ENCODE measurements at regions not wholly inside any gene's neighbourhood (a gene's known extent, or its start where the extent isn't known, plus 50 kb on each side); places are given as distances from the start of the nearest gene placed in this dataset.

DNA sequence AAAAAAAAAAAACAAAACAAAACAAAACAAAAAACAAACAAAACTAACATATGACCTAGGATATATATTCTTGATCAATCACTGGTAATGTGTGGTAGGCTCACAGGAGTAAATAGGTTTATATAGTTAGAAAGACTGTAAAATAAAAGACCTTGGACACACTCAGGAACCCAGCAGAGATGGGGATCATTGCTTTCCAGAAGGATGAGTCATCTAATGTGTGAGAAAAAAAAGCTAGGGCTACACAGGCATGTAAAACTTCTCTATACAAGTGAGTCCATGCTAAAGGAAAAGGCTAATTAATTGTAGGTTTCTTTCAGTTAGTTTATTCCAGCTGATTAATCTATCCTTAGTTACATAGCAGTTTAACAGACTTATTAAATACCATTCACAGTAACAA lies 710.3 kb upstream of the ARPP21 start:
- Mint-ChIP-seq H3K4me3 (ENCODE audit: unreplicated experiment) (no peak overlapping the region), H3K27ac (ENCODE audit: unreplicated experiment) (no peak overlapping the region), H3K9me3 (ENCODE audit: low read depth) (peaks cover 11% of the 10 kb centered on the region), H3K36me3 (ENCODE audit: low read depth) (no peaks in the 10 kb centered on the region), H3K4me1 (ENCODE audit: low read depth) (no peaks in the 10 kb centered on the region), H3K27me3 (ENCODE audit: low read depth) (no peaks in the 10 kb centered on the region)
- no peak for TF ChIP-seq CTCF (IDR thresholded peaks at IDR 0.05)
- no peak for DNase-seq (ENCODE audit: low spot score)

DNA sequence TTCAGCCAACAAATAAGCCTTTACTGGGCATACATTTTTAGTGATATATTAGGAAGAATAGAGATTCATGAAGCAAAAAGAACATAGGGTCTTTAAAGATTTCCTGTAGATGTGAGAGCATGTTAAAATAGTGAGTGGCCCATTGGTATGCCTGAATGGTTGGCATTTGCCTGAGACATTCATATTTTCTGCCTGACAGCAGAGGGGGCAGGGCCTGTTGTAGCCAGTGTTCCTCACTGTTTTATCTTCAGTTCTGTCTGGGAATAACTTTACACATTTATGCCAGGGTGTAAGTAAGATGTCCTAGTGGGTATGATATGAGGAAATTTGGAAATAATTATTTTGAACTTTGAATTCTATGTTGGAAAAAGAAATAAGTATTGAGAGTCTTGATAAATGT lies 704.7 kb upstream of the ARPP21 start:
- H3K27me3 Mint-ChIP-seq (ENCODE audit: low read depth): no peaks in the 10 kb centered on the region
- TF ChIP-seq CTCF (IDR thresholded peaks at IDR 0.05): no peak
- H3K4me3 Mint-ChIP-seq (ENCODE audit: unreplicated experiment): no peak overlapping the region
- peaks cover 5% of the 10 kb centered on the region for H3K4me1 Mint-ChIP-seq (ENCODE audit: low read depth)
- peaks cover 14% of the 10 kb centered on the region for H3K9me3 Mint-ChIP-seq (ENCODE audit: low read depth)
- H3K36me3 Mint-ChIP-seq (ENCODE audit: low read depth): no peaks in the 10 kb centered on the region
- DNase-seq (ENCODE audit: low spot score): no peak
- no peak overlapping the region for H3K27ac Mint-ChIP-seq (ENCODE audit: unreplicated experiment)

GRCh38 chr3:34938784-34939183 lies 700.5 kb upstream of the ARPP21 start:
- TF ChIP-seq CTCF (IDR thresholded peaks at IDR 0.05): no peak
- Mint-ChIP-seq H3K36me3 (ENCODE audit: low read depth) (no peaks in the 10 kb centered on the region), H3K27me3 (ENCODE audit: low read depth) (no peaks in the 10 kb centered on the region), H3K4me1 (ENCODE audit: low read depth) (peaks cover 5% of the 10 kb centered on the region), H3K9me3 (ENCODE audit: low read depth) (peaks cover 3% of the 10 kb centered on the region), H3K4me3 (ENCODE audit: unreplicated experiment) (no peak overlapping the region), H3K27ac (ENCODE audit: unreplicated experiment) (no peak overlapping the region)
- DNase-seq (ENCODE audit: low spot score): no peak

DNA sequence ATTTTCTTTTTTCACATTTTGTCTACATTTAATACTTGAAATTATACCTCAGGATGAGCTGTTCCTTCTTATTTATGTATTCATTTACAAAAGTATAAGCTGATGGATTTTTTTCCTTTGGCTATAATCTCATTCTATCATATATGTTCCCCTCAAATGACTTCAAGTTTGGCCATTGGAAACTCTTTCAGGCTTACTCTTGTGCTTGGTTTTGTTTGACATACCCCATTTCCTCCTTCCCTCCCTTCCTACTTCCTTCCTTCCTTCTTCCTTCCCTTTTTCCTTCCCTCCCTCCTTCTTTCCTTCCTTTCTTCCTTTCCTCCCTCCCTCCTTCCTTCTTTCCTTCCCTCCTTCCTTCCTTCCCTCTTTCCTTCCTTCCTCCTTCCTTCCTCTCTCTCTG lies 697.1 kb upstream of the ARPP21 start:
- DNase-seq (ENCODE audit: low spot score): no peak
- peaks cover 5% of the 10 kb centered on the region for H3K4me1 Mint-ChIP-seq (ENCODE audit: low read depth)
- no peak for TF ChIP-seq CTCF (IDR thresholded peaks at IDR 0.05)
- no peak overlapping the region for H3K4me3 Mint-ChIP-seq (ENCODE audit: unreplicated experiment)
- H3K9me3 Mint-ChIP-seq (ENCODE audit: low read depth): peaks cover 3% of the 10 kb centered on the region
- H3K27ac Mint-ChIP-seq (ENCODE audit: unreplicated experiment): no peak overlapping the region
- H3K27me3 Mint-ChIP-seq (ENCODE audit: low read depth): no peaks in the 10 kb centered on the region
- no peaks in the 10 kb centered on the region for H3K36me3 Mint-ChIP-seq (ENCODE audit: low read depth)

GRCh38 chr3:34947834-34948233 lies 691.5 kb upstream of the ARPP21 start:
- Mint-ChIP-seq H3K4me3 (ENCODE audit: unreplicated experiment) (no peak overlapping the region), H3K36me3 (ENCODE audit: low read depth) (peaks cover 5% of the 10 kb centered on the region), H3K4me1 (ENCODE audit: low read depth) (peaks cover 17% of the 10 kb centered on the region), H3K9me3 (ENCODE audit: low read depth) (peaks cover 17% of the 10 kb centered on the region), H3K27ac (ENCODE audit: unreplicated experiment) (no peak overlapping the region), H3K27me3 (ENCODE audit: low read depth) (no peaks in the 10 kb centered on the region)
- no peak for DNase-seq (ENCODE audit: low spot score)
- no peak for TF ChIP-seq CTCF (IDR thresholded peaks at IDR 0.05)
